ENCODE measurements at regions not wholly inside any gene's neighbourhood (a gene's known extent, or its start where the extent isn't known, plus 50 kb on each side); places are given as distances from the start of the nearest gene placed in this dataset.
A peak's percentile ranks its signal among the peaks of the same experiment; 100 is the strongest.

DNA sequence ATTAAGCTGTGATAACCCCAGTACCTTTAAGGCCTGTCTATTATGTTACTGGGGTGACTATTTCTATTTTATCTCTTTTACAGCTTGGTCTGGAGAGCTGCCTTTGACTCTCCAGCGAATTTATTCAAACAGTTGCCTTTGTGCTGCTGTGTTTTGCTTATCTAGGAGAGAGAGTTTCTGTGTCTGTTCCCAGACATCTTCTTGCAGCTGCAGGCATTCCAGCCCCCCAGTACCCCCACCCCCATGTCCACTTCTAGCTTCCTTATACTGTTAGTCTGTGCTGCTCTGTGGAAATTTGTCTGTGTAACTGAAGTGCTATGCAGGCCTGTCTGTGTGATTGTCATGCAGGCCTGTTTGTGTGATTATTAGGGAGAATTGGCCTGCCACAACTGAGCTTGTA, 713.7 kb upstream of the SEMA6D start:
- Histone ChIP-seq H3K9me3 (replicated peaks; ENCODE audit: insufficient read depth, low read length) (no peaks in the 10 kb centered on the region), H3K27ac (ENCODE audit: low read length) (no peak overlapping the region), H3K36me3 (replicated peaks; ENCODE audit: insufficient read depth, low read length) (no peaks in the 10 kb centered on the region), H3K4me3 (ENCODE audit: low read length) (no peak overlapping the region), H3K27me3 (replicated peaks; ENCODE audit: insufficient read depth, low read length) (no peaks in the 10 kb centered on the region), H4K20me1 (ENCODE audit: insufficient read depth, low read length) (no peaks in the 10 kb centered on the region), H3K4me1 (ENCODE audit: low read length) (no peaks in the 10 kb centered on the region), H3F3A (ENCODE audit: insufficient read depth, low read length) (no peaks in the 10 kb centered on the region), H3K4me2 (ENCODE audit: low read depth, low read length) (no peak overlapping the region), H3K79me2 (ENCODE audit: low read length) (no peaks in the 10 kb centered on the region), H2AFZ (ENCODE audit: low read length) (no peak overlapping the region), H3K9ac (ENCODE audit: low read length) (no peak overlapping the region), H3K9me2 (replicated peaks; ENCODE audit: insufficient read depth, low read length) (no peaks in the 10 kb centered on the region)
- TF ChIP-seq EZH2phosphoT487 (IDR thresholded peaks at IDR 0.05; ENCODE audit: low read length) (no peak), CTCF (IDR thresholded peaks at IDR 0.05; ENCODE audit: low read length) (no peak), EZH2 (optimal IDR thresholded peaks at IDR 0.05; ENCODE audit: low read depth, low read length) (no peak)
- no peak for DNase-seq

DNA sequence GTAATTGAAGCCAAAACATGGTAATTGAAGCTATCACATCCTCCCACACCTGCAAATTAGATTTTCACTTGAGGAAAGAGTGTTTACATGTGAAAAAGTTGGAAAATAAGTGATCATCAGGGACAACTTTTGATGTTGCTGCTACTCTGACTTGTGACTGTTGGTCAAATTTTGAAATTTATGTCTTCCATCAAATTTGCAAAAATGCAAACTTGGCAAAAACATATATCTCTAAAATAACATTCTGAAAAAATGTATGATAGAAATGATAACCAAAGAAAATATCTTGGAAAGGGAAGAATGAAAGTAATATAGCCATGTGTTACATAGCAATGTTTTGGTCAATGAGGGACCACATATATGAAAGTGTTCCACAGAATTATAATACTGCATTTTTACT, 703.9 kb upstream of the SEMA6D start:
- H4K20me1 ChIP-seq (ENCODE audit: insufficient read depth, low read length), result no peaks in the 10 kb centered on the region
- TF ChIP-seq EZH2 (optimal IDR thresholded peaks at IDR 0.05; ENCODE audit: low read depth, low read length) (no peak), EZH2phosphoT487 (IDR thresholded peaks at IDR 0.05; ENCODE audit: low read length) (no peak), CTCF (IDR thresholded peaks at IDR 0.05; ENCODE audit: low read length) (no peak)
- no peak overlapping the region for H2AFZ ChIP-seq (ENCODE audit: low read length)
- no peak overlapping the region for H3K4me3 ChIP-seq (ENCODE audit: low read length)
- no peaks in the 10 kb centered on the region for H3K9me3 ChIP-seq (replicated peaks; ENCODE audit: insufficient read depth, low read length)
- H3K9ac ChIP-seq (ENCODE audit: low read length), result no peak overlapping the region
- H3K79me2 ChIP-seq (ENCODE audit: low read length), result no peaks in the 10 kb centered on the region
- H3K27ac ChIP-seq (ENCODE audit: low read length), result no peak overlapping the region
- H3K4me2 ChIP-seq (ENCODE audit: low read depth, low read length), result no peak overlapping the region
- no peaks in the 10 kb centered on the region for H3K4me1 ChIP-seq (ENCODE audit: low read length)
- no peaks in the 10 kb centered on the region for H3K36me3 ChIP-seq (replicated peaks; ENCODE audit: insufficient read depth, low read length)
- no peaks in the 10 kb centered on the region for H3K27me3 ChIP-seq (replicated peaks; ENCODE audit: insufficient read depth, low read length)
- no peaks in the 10 kb centered on the region for H3F3A ChIP-seq (ENCODE audit: insufficient read depth, low read length)
- H3K9me2 ChIP-seq (replicated peaks; ENCODE audit: insufficient read depth, low read length), result no peaks in the 10 kb centered on the region
- no peak for DNase-seq

DNA sequence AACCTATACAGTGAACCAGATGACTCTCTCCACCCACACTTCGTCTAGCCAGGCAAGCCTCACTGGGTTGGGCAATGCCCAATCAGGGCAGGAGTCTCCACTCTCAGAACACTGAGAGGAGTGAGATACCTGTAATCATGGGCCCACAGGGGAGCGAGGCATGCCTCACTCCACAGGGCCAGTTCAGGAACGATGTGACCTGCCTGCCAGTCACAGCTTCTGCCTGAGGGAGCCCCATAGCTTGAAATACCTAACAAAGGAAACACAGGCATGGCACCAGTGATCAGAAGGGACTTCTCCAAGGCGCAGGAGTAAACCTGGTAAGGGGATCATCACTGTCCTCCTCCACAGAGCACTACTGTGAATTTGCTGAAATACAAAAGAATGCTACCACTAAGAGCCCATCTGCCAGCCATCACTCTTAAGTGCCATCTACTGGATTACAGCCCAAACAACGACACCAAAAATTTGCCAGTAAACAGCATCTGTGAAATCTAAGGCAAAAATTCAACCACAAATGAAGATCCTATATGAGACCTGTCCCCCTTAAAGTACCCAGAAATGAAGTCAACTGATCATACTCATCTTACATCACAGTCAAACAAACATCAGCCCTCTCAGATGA, 689.9 kb upstream of the SEMA6D start:
- H3K4me3 ChIP-seq (ENCODE audit: low read length), result no peak overlapping the region

More for the DNA sequence above, 689.9 kb upstream of the SEMA6D start:
- no peaks in the 10 kb centered on the region for H3K27me3 ChIP-seq (replicated peaks; ENCODE audit: insufficient read depth, low read length)
- H3K9ac ChIP-seq (ENCODE audit: low read length), result no peak overlapping the region
- H4K20me1 ChIP-seq (ENCODE audit: insufficient read depth, low read length), result no peaks in the 10 kb centered on the region
- H3K9me3 ChIP-seq (replicated peaks; ENCODE audit: insufficient read depth, low read length), result 0 out of 2 replicates have a peak, but pooled peaks cover 3% of the 10 kb centered on the region
- H2AFZ ChIP-seq (ENCODE audit: low read length), result peak overlapping the region; percentile 44
- TF ChIP-seq CTCF (IDR thresholded peaks at IDR 0.05; ENCODE audit: low read length), result peak; percentile 68
- TF ChIP-seq EZH2phosphoT487 (IDR thresholded peaks at IDR 0.05; ENCODE audit: low read length), result no peak
- no peak overlapping the region for H3K27ac ChIP-seq (ENCODE audit: low read length)
- H3K79me2 ChIP-seq (ENCODE audit: low read length), result no peaks in the 10 kb centered on the region
- H3K36me3 ChIP-seq (replicated peaks; ENCODE audit: insufficient read depth, low read length), result no peaks in the 10 kb centered on the region
- H3K4me1 ChIP-seq (ENCODE audit: low read length), result peaks cover 9% of the 10 kb centered on the region
- H3K9me2 ChIP-seq (replicated peaks; ENCODE audit: insufficient read depth, low read length), result no peaks in the 10 kb centered on the region
- H3F3A ChIP-seq (ENCODE audit: insufficient read depth, low read length), result no peaks in the 10 kb centered on the region
- H3K4me2 ChIP-seq (ENCODE audit: low read depth, low read length), result no peak overlapping the region
- DNase-seq, result peak; percentile 56

Measured in MM.1S (cell line).